WI38 (cell line): ENCODE measurements at regions not wholly inside any gene's neighbourhood (a gene's known extent, or its start where the extent isn't known, plus 50 kb on each side); places are given as distances from the start of the nearest gene placed in this dataset.
"Not testable (repeated sequence)": the region's sequence is repeated elsewhere in the genome, so short reads cannot be mapped to it uniquely, and the experiment has no call there.

Source experiments
- H3K4me3 ChIP-seq: 2 replicates; pipeline ENCODE4 v1.5.1; 2011; ENCODE audit warnings: low read depth, mild to moderate bottlenecking, control low read depth, low read length
- CTCF ChIP-seq: IDR thresholded peaks from 2 replicates; pipeline ENCODE4 v1.5.1; 2012; ENCODE audit warnings: low read depth, mild to moderate bottlenecking, control low read depth, low read length

GRCh38 chr2:72078773-72079172 lies 68.9 kb downstream of the CYP26B1 start:
- no peak for TF ChIP-seq CTCF

DNA sequence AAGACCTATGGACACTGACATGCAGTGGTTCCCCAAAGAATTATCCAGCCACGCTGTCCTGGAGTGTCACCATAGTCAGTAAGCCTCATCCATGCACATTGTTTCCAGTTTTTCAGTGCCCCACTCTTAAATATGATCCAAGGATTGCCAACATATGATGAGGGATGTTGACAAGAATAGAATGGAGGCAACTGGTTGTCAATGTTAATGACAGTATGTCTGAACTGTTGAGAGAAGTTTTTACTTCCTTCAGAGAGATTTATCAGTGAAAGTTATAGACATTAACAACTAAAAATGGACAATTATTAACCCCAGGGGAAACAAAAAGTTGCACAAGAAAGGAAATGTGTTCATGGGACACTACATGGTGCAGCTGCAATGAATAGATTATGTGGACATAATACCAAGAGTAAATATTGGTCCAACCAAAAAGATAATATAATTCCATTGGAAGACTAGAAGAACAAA lies 69.9 kb downstream of the CYP26B1 start:
- no peak overlapping the region for H3K4me3 ChIP-seq
- no peak for TF ChIP-seq CTCF

More at GRCh38 chr2:72078773-72079172, 68.9 kb downstream of the CYP26B1 start:
- no peak overlapping the region for H3K4me3 ChIP-seq

GRCh38 chr2:72073373-72073772 lies 74.3 kb downstream of the CYP26B1 start:
- H3K4me3 ChIP-seq: not testable (repeated sequence)

- H3K4me3 ChIP-seq: not testable (repeated sequence)
These were observed 83.5 kb downstream of the CYP26B1 start for GRCh38 chr2:72064197-72064596.

DNA sequence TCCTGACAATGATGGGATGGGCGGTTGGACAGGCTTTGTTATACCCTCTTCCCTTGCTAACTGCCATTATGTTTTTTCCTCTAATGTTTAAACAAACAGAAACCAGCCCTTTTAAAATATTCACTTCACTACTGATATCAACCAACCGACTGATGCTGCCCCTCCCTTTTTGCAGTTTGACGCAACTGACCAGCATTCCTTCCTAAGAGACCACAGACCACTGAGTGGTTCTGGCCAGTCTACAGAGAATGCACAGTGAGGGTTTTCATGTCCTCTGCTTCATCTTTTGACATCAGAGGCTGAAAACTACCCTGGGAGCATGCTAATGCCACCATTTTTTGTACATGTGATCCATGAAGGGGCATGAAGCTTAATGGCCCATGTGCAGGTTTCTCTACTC lies 85.3 kb downstream of the CYP26B1 start:
- TF ChIP-seq CTCF: no peak
- no peak overlapping the region for H3K4me3 ChIP-seq

GRCh38 chr2:72057308-72057707 lies 90.4 kb downstream of the CYP26B1 start:
- no peak overlapping the region for H3K4me3 ChIP-seq

GRCh38 chr2:72051971-72052505 lies 95.6 kb downstream of the CYP26B1 start:
- no peak overlapping the region for H3K4me3 ChIP-seq
- TF ChIP-seq CTCF: no peak

More at GRCh38 chr2:72057308-72057707, 90.4 kb downstream of the CYP26B1 start:
- TF ChIP-seq CTCF: no peak

GRCh38 chr2:72051204-72051603 lies 96.5 kb downstream of the CYP26B1 start:
- no peak for TF ChIP-seq CTCF
- no peak overlapping the region for H3K4me3 ChIP-seq

- H3K4me3 ChIP-seq: no peak overlapping the region
- no peak for TF ChIP-seq CTCF
These were observed 96.9 kb downstream of the CYP26B1 start for GRCh38 chr2:72050734-72051133.
